ENCODE measurements at regions not wholly inside any gene's neighbourhood (a gene's known extent, or its start where the extent isn't known, plus 50 kb on each side); places are given as distances from the start of the nearest gene placed in this dataset.

GRCh38 chr1:70910013-70910412 is 137.6 kb downstream of the PTGER3 start:
- Mint-ChIP-seq H3K9me3 (no peaks in the 10 kb centered on the region), H3K27me3 (no peaks in the 10 kb centered on the region), H3K27ac (no peak overlapping the region), H3K36me3 (ENCODE audit: low read depth) (no peaks in the 10 kb centered on the region), H3K4me3 (no peak overlapping the region), H3K4me1 (ENCODE audit: low read depth) (no peaks in the 10 kb centered on the region)
- no peaks in the 10 kb centered on the region for H3K27me3 ChIP-seq (ENCODE audit: control insufficient read depth in 1 of 2, insufficient read depth in 2 of 2, low read length in 2 of 2)
- intact Hi-C loops (cut with DNase I, micrococcal nuclease): no loop called here
- TF ChIP-seq, protein P1, sequence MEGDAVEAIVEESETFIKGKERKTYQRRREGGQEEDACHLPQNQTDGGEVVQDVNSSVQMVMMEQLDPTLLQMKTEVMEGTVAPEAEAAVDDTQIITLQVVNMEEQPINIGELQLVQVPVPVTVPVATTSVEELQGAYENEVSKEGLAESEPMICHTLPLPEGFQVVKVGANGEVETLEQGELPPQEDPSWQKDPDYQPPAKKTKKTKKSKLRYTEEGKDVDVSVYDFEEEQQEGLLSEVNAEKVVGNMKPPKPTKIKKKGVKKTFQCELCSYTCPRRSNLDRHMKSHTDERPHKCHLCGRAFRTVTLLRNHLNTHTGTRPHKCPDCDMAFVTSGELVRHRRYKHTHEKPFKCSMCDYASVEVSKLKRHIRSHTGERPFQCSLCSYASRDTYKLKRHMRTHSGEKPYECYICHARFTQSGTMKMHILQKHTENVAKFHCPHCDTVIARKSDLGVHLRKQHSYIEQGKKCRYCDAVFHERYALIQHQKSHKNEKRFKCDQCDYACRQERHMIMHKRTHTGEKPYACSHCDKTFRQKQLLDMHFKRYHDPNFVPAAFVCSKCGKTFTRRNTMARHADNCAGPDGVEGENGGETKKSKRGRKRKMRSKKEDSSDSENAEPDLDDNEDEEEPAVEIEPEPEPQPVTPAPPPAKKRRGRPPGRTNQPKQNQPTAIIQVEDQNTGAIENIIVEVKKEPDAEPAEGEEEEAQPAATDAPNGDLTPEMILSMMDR (IDR thresholded peaks at IDR 0.05): no peak
- ChIA-PET CTCF (no interaction called here), POLR2A (interaction anchor here (0.6 kb wide), 1 partner anchor 278 kb away, joined by 3 read pairs; no protein-coding TSS in a partner anchor)
- H3K4me1 ChIP-seq (ENCODE audit: insufficient read depth, low read length): no peaks in the 10 kb centered on the region
- H3K36me3 ChIP-seq (ENCODE audit: insufficient read depth, low read length): no peaks in the 10 kb centered on the region
- H3K9me3 ChIP-seq (ENCODE audit: control insufficient read depth in 1 of 2, insufficient read depth in 1 of 2, low read length in 2 of 2): peaks cover 0 to 3% of the 10 kb centered on the region in 2 experiments
- ATAC-seq (ENCODE audit: poor library complexity) (no peak), DNase-seq (no peak)
- H3K27ac ChIP-seq (ENCODE audit: low read depth in 1 of 2, low read length in 2 of 2): no peak overlapping the region
- no peak overlapping the region for H3K4me3 ChIP-seq (ENCODE audit: low read length)

DNA sequence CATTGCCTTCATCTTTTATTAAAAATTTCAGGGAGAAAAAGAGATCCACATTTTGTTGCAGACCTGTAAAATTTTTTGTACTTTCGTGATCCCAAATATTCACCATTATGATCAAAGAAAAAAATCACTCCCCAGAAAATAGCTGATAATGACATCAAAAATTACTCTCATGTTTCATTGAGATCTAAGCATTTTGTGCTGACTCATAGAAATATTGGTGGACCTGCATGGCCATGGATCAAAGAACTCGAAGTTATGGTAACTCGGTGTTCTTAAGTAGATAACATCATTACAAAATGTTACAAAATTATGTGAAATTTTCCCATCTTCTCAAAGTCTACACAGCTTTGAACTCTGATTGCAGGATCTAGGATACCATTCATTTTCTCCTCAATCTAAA is 135.8 kb downstream of the PTGER3 start:
- Histone ChIP-seq H3K4me1 (ENCODE audit: insufficient read depth, low read length) (no peaks in the 10 kb centered on the region), H3K9me3 (ENCODE audit: control insufficient read depth in 1 of 2, insufficient read depth in 1 of 2, low read length in 2 of 2) (no peaks in the 10 kb centered on the region), H3K36me3 (ENCODE audit: insufficient read depth, low read length) (no peaks in the 10 kb centered on the region), H3K4me3 (ENCODE audit: low read length) (no peak overlapping the region), H3K27ac (ENCODE audit: low read depth in 1 of 2, low read length in 2 of 2) (no peak overlapping the region), H3K27me3 (ENCODE audit: control insufficient read depth in 1 of 2, insufficient read depth in 2 of 2, low read length in 2 of 2) (no peaks in the 10 kb centered on the region)
- H3K36me3 Mint-ChIP-seq (ENCODE audit: low read depth): no peaks in the 10 kb centered on the region
- H3K9me3 Mint-ChIP-seq: no peaks in the 10 kb centered on the region
- POLR2A ChIA-PET: no interaction called here
- H3K4me3 Mint-ChIP-seq: no peak overlapping the region
- H3K27me3 Mint-ChIP-seq: no peaks in the 10 kb centered on the region
- no peaks in the 10 kb centered on the region for H3K4me1 Mint-ChIP-seq (ENCODE audit: low read depth)
- intact Hi-C loops (cut with DNase I, micrococcal nuclease): no loop called here
- CTCF ChIA-PET: no interaction called here
- TF ChIP-seq, protein P1 (IDR thresholded peaks at IDR 0.05): no peak
- no peak overlapping the region for H3K27ac Mint-ChIP-seq
- no peak for ATAC-seq (ENCODE audit: poor library complexity)
- DNase-seq: no peak

DNA sequence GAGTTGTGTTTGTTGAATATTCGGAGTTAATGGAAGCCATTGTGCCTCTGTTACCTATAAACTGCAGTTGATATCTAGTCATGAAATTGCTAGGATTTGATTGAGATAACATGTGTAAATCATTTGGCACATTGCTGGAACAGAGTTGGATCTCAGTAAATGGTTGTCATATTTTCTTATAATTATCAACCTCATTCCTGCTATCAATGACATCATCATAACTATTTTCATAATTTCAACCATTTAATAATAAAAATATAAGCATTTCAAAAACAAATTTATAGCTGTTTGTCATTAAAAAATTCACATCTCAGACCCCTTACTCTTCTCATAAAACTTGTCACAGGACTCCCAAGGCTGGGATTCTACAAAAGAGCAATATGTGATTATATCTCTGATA is 133.4 kb downstream of the PTGER3 start:
- Histone ChIP-seq H3K4me1 (ENCODE audit: insufficient read depth, low read length) (no peaks in the 10 kb centered on the region), H3K36me3 (ENCODE audit: insufficient read depth, low read length) (no peaks in the 10 kb centered on the region), H3K27ac (ENCODE audit: low read depth in 1 of 2, low read length in 2 of 2) (no peak overlapping the region), H3K4me3 (ENCODE audit: low read length) (no peak overlapping the region), H3K9me3 (ENCODE audit: control insufficient read depth in 1 of 2, insufficient read depth in 1 of 2, low read length in 2 of 2) (no peaks in the 10 kb centered on the region), H3K27me3 (ENCODE audit: control insufficient read depth in 1 of 2, insufficient read depth in 2 of 2, low read length in 2 of 2) (no peaks in the 10 kb centered on the region)
- ATAC-seq (ENCODE audit: poor library complexity) (no peak), DNase-seq (no peak)
- Mint-ChIP-seq H3K9me3 (no peaks in the 10 kb centered on the region), H3K4me3 (no peak overlapping the region), H3K27ac (no peak overlapping the region), H3K36me3 (ENCODE audit: low read depth) (no peaks in the 10 kb centered on the region), H3K27me3 (no peaks in the 10 kb centered on the region), H3K4me1 (ENCODE audit: low read depth) (no peaks in the 10 kb centered on the region)
- ChIA-PET POLR2A (no interaction called here), CTCF (no interaction called here)
- TF ChIP-seq, protein P1 (IDR thresholded peaks at IDR 0.05): no peak
- intact Hi-C loops (cut with DNase I, micrococcal nuclease): no loop called here

All from CD4-positive, alpha-beta T cell (primary cell).